ENCODE measurements at regions not wholly inside any gene's neighbourhood (a gene's known extent, or its start where the extent isn't known, plus 50 kb on each side); places are given as distances from the start of the nearest gene placed in this dataset.
"Not testable (repeated sequence)": the region's sequence is repeated elsewhere in the genome, so short reads cannot be mapped to it uniquely, and the experiment has no call there.

DNA sequence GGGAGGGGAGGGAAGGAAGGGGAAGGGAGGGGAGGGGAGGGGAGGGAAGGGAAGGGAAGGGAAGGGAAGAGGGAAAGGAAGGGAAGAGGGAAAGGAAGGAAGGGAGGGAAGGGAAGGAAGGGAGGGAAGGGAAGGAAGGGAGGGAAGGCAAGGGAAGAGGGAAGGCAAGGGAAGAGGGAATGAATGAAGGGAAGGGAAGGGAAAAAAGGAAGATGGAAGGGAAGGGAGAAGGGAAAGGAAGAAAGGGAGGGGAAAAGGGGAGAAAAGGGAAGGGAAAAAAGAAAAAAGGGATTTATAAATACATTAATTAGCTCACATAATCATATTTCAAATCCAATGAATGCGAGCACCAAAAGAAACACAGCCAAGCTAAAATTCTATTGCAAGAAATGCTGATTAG lies 202.9 kb upstream of the LRRTM4 start:
- no peaks in the 10 kb centered on the region for H3K9me3 ChIP-seq (ENCODE audit: control insufficient read depth, low read length)
- no peaks in the 10 kb centered on the region for H3K27me3 ChIP-seq (replicated peaks; ENCODE audit: control insufficient read depth, insufficient read depth, low read length)
- H3K4me1 ChIP-seq (ENCODE audit: control insufficient read depth, insufficient read depth, low read length), result no peaks in the 10 kb centered on the region
- H3K4me3 ChIP-seq (ENCODE audit: low read length), result no peak overlapping the region
- no peak overlapping the region for H3K9ac ChIP-seq (ENCODE audit: low read length)
- DNase-seq (ENCODE audit: low read depth), result no peak
- no peaks in the 10 kb centered on the region for H3K36me3 ChIP-seq (ENCODE audit: control insufficient read depth, insufficient read depth, low read length, severe bottlenecking)

- H3K4me1 ChIP-seq (ENCODE audit: control insufficient read depth, insufficient read depth, low read length); H3K9ac ChIP-seq (ENCODE audit: low read length); H3K9me3 ChIP-seq (ENCODE audit: control insufficient read depth, low read length); DNase-seq (ENCODE audit: low read depth); H3K36me3 ChIP-seq (ENCODE audit: control insufficient read depth, insufficient read depth, low read length, severe bottlenecking); H3K27me3 ChIP-seq (replicated peaks; ENCODE audit: control insufficient read depth, insufficient read depth, low read length); H3K4me3 ChIP-seq (ENCODE audit: low read length): not testable (repeated sequence)
Measured at GRCh38 chr2:77734662-77735340, 212.6 kb upstream of the LRRTM4 start.

GRCh38 chr2:77737236-77737635 lies 215.1 kb upstream of the LRRTM4 start:
- Histone ChIP-seq H3K9me3 (ENCODE audit: control insufficient read depth, low read length) (no peaks in the 10 kb centered on the region), H3K36me3 (ENCODE audit: control insufficient read depth, insufficient read depth, low read length, severe bottlenecking) (no peaks in the 10 kb centered on the region), H3K4me3 (ENCODE audit: low read length) (no peak overlapping the region), H3K9ac (ENCODE audit: low read length) (no peak overlapping the region), H3K27me3 (replicated peaks; ENCODE audit: control insufficient read depth, insufficient read depth, low read length) (no peaks in the 10 kb centered on the region), H3K4me1 (ENCODE audit: control insufficient read depth, insufficient read depth, low read length) (no peaks in the 10 kb centered on the region)
- DNase-seq (ENCODE audit: low read depth), result no peak

DNA sequence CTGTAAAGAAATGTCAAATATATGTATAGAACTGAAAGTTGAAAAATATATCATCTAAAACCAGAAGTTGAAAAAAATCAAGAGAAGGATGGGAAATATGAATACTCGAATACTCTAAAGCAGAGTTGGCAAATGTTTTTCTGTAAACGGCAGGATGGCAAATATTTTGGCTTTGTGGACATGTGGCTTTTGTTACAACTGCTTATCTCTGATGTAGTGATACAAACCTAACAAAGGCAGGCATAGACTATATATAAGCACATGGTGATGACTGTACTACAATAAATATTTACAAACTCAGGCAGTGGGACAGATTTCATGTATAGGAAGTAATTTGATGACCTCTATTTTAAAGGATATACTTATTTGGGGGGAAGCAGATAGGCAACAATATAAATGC lies 224.6 kb upstream of the LRRTM4 start:
- DNase-seq (ENCODE audit: low read depth), result no peak

GRCh38 chr2:77753710-77754345 lies 231.7 kb upstream of the LRRTM4 start:
- H3K9me3 ChIP-seq (ENCODE audit: control insufficient read depth, low read length); H3K27me3 ChIP-seq (replicated peaks; ENCODE audit: control insufficient read depth, insufficient read depth, low read length); H3K36me3 ChIP-seq (ENCODE audit: control insufficient read depth, insufficient read depth, low read length, severe bottlenecking); H3K9ac ChIP-seq (ENCODE audit: low read length); H3K4me1 ChIP-seq (ENCODE audit: control insufficient read depth, insufficient read depth, low read length); DNase-seq (ENCODE audit: low read depth); H3K4me3 ChIP-seq (ENCODE audit: low read length): not testable (repeated sequence)

More for the DNA sequence above, 224.6 kb upstream of the LRRTM4 start:
- no peaks in the 10 kb centered on the region for H3K9me3 ChIP-seq (ENCODE audit: control insufficient read depth, low read length)
- no peak overlapping the region for H3K9ac ChIP-seq (ENCODE audit: low read length)
- H3K36me3 ChIP-seq (ENCODE audit: control insufficient read depth, insufficient read depth, low read length, severe bottlenecking), result no peaks in the 10 kb centered on the region
- H3K4me3 ChIP-seq (ENCODE audit: low read length), result no peak overlapping the region
- H3K27me3 ChIP-seq (replicated peaks; ENCODE audit: control insufficient read depth, insufficient read depth, low read length), result no peaks in the 10 kb centered on the region
- H3K4me1 ChIP-seq (ENCODE audit: control insufficient read depth, insufficient read depth, low read length), result no peaks in the 10 kb centered on the region

- DNase-seq (ENCODE audit: low read depth), result no peak
- H3K4me1 ChIP-seq (ENCODE audit: control insufficient read depth, insufficient read depth, low read length), result no peaks in the 10 kb centered on the region
- H3K9me3 ChIP-seq (ENCODE audit: control insufficient read depth, low read length), result no peaks in the 10 kb centered on the region
- no peak overlapping the region for H3K9ac ChIP-seq (ENCODE audit: low read length)
- no peaks in the 10 kb centered on the region for H3K27me3 ChIP-seq (replicated peaks; ENCODE audit: control insufficient read depth, insufficient read depth, low read length)
- no peaks in the 10 kb centered on the region for H3K36me3 ChIP-seq (ENCODE audit: control insufficient read depth, insufficient read depth, low read length, severe bottlenecking)
- H3K4me3 ChIP-seq (ENCODE audit: low read length), result no peak overlapping the region
Measured at GRCh38 chr2:77767388-77768076, 245.4 kb upstream of the LRRTM4 start.

GRCh38 chr2:77768508-77768907 lies 246.3 kb upstream of the LRRTM4 start:
- H3K27me3 ChIP-seq (replicated peaks; ENCODE audit: control insufficient read depth, insufficient read depth, low read length), result no peaks in the 10 kb centered on the region
- H3K4me1 ChIP-seq (ENCODE audit: control insufficient read depth, insufficient read depth, low read length), result no peaks in the 10 kb centered on the region
- DNase-seq (ENCODE audit: low read depth), result no peak
- no peak overlapping the region for H3K4me3 ChIP-seq (ENCODE audit: low read length)
- no peaks in the 10 kb centered on the region for H3K36me3 ChIP-seq (ENCODE audit: control insufficient read depth, insufficient read depth, low read length, severe bottlenecking)
- no peaks in the 10 kb centered on the region for H3K9me3 ChIP-seq (ENCODE audit: control insufficient read depth, low read length)
- no peak overlapping the region for H3K9ac ChIP-seq (ENCODE audit: low read length)

DNA sequence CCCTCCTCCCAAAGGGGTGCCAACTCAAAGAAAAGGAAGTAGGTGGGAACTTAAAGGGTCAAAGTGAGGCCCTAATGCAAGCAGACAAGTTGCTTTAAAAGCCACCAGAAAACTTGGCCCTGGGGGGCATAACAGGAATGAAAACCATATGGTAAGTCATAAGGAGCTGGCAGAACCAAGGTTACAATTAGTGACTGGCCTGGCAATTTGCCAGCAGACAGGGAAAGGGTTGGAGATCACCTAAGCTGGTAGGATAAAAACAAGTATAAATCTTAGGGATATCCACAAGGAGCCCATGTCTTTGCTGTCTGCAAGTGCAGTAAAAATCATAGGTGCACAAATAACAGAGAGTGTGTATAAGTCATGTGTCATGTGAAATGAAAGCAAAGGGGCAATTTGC lies 256.7 kb upstream of the LRRTM4 start:
- no peaks in the 10 kb centered on the region for H3K9me3 ChIP-seq (ENCODE audit: control insufficient read depth, low read length)
- H3K36me3 ChIP-seq (ENCODE audit: control insufficient read depth, insufficient read depth, low read length, severe bottlenecking), result no peaks in the 10 kb centered on the region
- H3K27me3 ChIP-seq (replicated peaks; ENCODE audit: control insufficient read depth, insufficient read depth, low read length), result no peaks in the 10 kb centered on the region
- no peaks in the 10 kb centered on the region for H3K4me1 ChIP-seq (ENCODE audit: control insufficient read depth, insufficient read depth, low read length)
- H3K9ac ChIP-seq (ENCODE audit: low read length), result no peak overlapping the region
- no peak for DNase-seq (ENCODE audit: low read depth)
- no peak overlapping the region for H3K4me3 ChIP-seq (ENCODE audit: low read length)

DNA sequence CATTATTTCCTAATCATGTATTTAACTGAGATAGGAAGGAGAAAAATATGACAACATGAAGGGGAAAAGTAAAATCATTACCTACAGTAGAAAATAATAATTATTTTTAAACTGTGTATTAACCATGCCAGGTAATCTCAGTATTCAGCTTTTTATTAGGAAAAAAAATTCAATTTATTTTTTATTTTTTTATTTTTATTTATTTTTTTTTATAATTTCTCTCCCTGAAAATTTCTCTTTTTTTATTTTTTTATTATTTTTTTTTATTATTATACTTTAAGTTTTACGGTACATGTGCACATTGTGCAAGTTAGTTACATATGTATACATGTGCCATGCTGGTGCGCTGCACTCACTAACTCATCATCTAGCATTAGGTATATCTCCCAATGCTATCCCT lies 271.3 kb upstream of the LRRTM4 start:
- H3K9me3 ChIP-seq (ENCODE audit: control insufficient read depth, low read length); H3K27me3 ChIP-seq (replicated peaks; ENCODE audit: control insufficient read depth, insufficient read depth, low read length); H3K4me1 ChIP-seq (ENCODE audit: control insufficient read depth, insufficient read depth, low read length); DNase-seq (ENCODE audit: low read depth); H3K4me3 ChIP-seq (ENCODE audit: low read length); H3K36me3 ChIP-seq (ENCODE audit: control insufficient read depth, insufficient read depth, low read length, severe bottlenecking); H3K9ac ChIP-seq (ENCODE audit: low read length): not testable (repeated sequence)

DNA sequence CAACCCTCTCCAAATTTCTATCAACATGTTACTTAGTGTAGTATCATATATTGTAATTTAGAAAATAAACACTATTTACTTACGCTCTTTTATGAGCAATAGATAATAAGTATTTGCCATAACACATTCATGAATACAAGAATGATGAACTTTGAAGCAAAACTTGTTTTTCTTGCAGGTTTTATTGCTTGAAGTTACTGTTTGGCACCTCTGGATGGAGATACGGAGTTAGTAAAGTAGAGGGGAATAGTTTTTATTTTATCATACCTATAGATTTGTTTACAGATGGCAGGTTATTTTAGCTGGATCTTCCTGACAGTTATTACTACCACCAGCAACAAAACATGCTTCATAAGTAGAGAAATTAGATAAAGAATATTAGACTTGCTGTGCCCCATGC lies 274.2 kb upstream of the LRRTM4 start:
- Histone ChIP-seq H3K4me3 (ENCODE audit: low read length) (no peak overlapping the region), H3K4me1 (ENCODE audit: control insufficient read depth, insufficient read depth, low read length) (no peaks in the 10 kb centered on the region), H3K9ac (ENCODE audit: low read length) (no peak overlapping the region), H3K27me3 (replicated peaks; ENCODE audit: control insufficient read depth, insufficient read depth, low read length) (no peaks in the 10 kb centered on the region), H3K9me3 (ENCODE audit: control insufficient read depth, low read length) (no peaks in the 10 kb centered on the region), H3K36me3 (ENCODE audit: control insufficient read depth, insufficient read depth, low read length, severe bottlenecking) (no peaks in the 10 kb centered on the region)
- no peak for DNase-seq (ENCODE audit: low read depth)

DNA sequence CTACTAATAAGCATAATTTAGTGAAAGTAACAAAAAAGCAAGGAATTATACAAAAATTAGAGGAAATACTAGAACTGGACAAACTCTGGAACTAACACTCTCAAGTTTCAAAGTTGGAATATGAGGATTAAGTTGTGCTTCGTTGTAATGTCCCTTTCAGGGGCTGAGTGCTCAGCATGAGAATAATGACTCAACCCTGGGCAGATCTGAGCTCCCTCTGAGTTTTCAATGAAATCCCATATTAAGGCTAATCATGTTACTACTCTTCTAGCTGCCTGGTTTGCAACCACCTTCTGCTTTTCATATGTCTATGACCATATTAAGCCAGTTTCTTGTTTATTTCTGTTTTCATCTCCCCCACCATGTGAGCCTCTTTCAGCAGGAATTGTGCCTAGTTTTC lies 274.9 kb upstream of the LRRTM4 start:
- no peak for DNase-seq (ENCODE audit: low read depth)
- Histone ChIP-seq H3K36me3 (ENCODE audit: control insufficient read depth, insufficient read depth, low read length, severe bottlenecking) (no peaks in the 10 kb centered on the region), H3K27me3 (replicated peaks; ENCODE audit: control insufficient read depth, insufficient read depth, low read length) (no peaks in the 10 kb centered on the region), H3K4me1 (ENCODE audit: control insufficient read depth, insufficient read depth, low read length) (no peaks in the 10 kb centered on the region), H3K9ac (ENCODE audit: low read length) (no peak overlapping the region), H3K9me3 (ENCODE audit: control insufficient read depth, low read length) (no peaks in the 10 kb centered on the region), H3K4me3 (ENCODE audit: low read length) (no peak overlapping the region)
